ENCODE measurements at regions not wholly inside any gene's neighbourhood (a gene's known extent, or its start where the extent isn't known, plus 50 kb on each side); places are given as distances from the start of the nearest gene placed in this dataset.
A peak's percentile ranks its signal among the peaks of the same experiment; 100 is the strongest.

DNA sequence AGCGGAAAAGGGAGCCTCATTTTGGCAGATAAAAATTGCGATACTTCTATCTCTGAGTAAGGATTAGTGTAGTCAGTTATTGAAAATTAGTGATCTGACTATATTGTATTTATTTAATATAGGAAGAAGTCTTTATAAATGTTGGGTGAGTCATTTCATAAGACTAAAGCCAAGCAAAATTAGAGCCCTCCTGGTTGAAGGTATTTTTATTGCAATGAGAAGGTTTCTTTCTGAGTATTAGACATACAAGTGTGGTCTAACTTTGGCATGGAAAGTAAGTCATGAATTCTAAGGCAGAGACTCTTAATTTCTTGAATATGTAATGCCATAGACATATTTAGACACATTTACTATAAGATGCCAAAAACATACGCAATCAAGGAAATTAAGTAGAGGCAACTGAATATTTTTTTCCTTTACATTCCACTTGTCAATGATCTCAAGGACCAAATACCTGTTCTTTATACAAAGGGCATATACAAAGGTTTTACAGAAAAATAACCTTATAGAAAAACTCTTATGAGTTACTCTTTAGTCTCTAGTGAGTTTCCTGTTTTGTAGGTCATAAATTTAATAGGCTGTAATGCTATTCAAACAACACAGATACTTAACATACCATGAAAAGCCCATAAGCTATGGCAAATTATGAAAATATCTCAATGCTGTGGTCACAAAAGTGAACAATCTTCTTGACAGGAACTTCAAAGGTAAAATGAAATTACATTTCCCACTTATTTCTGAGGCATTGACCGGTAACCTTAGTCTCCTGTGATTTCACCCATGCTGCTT lies 156.6 kb upstream of the BTG1 start:
- Histone ChIP-seq H3K9me3 (ENCODE audit: control insufficient read depth in 1 of 2, low read length in 2 of 2) (no peaks in the 10 kb centered on the region), H3K27me3 (ENCODE audit: insufficient read depth, low read length) (no peaks in the 10 kb centered on the region), H3K27ac (ENCODE audit: low read depth, low read length) (no peak overlapping the region), H3K36me3 (ENCODE audit: insufficient read depth, low read length) (no peaks in the 10 kb centered on the region), H3K4me1 (ENCODE audit: insufficient read depth, low read length) (peaks cover 24% of the 10 kb centered on the region), H3K4me3 (ENCODE audit: low read length in 2 of 2) (no peak overlapping the region)
- ChIA-PET CTCF (ENCODE audit: partially characterized antibody) (no interaction called here), POLR2A (ENCODE audit: partially characterized antibody) (no interaction called here)
- Mint-ChIP-seq H3K36me3 (peaks cover 0 to 9% of the 10 kb centered on the region in 2 donors), H3K9me3 (peaks cover 0 to 6% (median under 1%) of the 10 kb centered on the region in 8 donors), H3K4me3 (no peak overlapping the region), H3K27ac (no peak overlapping the region), H3K4me1 (peaks cover 5 to 16% (median 11%) of the 10 kb centered on the region in 4 donors), H3K27me3 (no peaks in the 10 kb centered on the region)
- intact Hi-C loops (cut with micrococcal nuclease): no loop called here
- DNase-seq: no peak

DNA sequence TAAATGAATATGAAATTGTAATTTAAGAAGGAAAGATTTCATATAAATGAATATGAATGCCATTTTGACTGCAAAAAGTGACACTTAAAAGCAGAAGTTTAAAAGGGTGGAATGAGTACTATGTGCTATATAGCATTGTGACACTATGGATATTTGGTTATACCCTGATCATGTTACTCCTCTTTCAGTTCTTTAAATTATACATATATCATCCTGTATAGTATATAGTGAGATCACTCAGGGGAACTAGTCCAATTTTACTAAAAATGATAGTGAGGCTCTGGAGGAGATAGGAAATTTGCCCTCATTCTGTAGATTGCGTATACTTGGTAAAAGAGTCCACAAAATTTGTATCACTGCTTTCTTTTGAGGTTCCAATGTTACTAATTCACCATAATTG lies 155.7 kb upstream of the BTG1 start:
- no peak for DNase-seq

DNA sequence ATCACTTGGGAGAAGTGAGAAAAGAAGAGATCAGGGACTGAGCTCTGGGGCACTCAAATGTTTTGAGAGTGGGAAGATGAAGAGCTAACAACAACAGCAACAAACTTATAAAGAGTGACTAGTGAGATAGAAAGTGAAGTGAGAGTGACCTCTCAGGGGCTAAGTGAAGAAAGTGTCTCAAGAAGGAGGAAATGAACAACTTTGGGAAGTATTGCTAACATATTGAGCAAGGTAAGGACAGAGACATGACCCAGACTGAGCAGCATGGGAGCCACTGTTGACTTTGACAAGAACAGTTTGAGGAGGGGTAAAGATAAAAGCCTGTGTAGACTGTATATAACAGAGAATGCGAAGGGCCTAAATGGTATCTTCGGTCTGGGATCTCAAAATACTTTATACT lies 155.1 kb upstream of the BTG1 start:
- Mint-ChIP-seq H3K9me3 (peaks cover 0 to 2% (median 0%) of the 10 kb centered on the region in 8 donors), H3K36me3 (peaks cover 0 to 4% of the 10 kb centered on the region in 2 donors), H3K4me1 (peaks cover 12 to 25% (median 19%) of the 10 kb centered on the region in 4 donors), H3K4me3 (no peak overlapping the region), H3K27me3 (no peaks in the 10 kb centered on the region), H3K27ac (no peak overlapping the region)
- ChIA-PET POLR2A (ENCODE audit: partially characterized antibody) (no interaction called here), CTCF (ENCODE audit: partially characterized antibody) (no interaction called here)
- no peak for DNase-seq
- Histone ChIP-seq H3K27ac (ENCODE audit: low read depth, low read length) (no peak overlapping the region), H3K9me3 (ENCODE audit: control insufficient read depth in 1 of 2, low read length in 2 of 2) (no peaks in the 10 kb centered on the region), H3K27me3 (ENCODE audit: insufficient read depth, low read length) (no peaks in the 10 kb centered on the region), H3K4me3 (ENCODE audit: low read length in 2 of 2) (no peak overlapping the region), H3K4me1 (ENCODE audit: insufficient read depth, low read length) (peaks cover 31% of the 10 kb centered on the region), H3K36me3 (ENCODE audit: insufficient read depth, low read length) (no peaks in the 10 kb centered on the region)
- intact Hi-C loops (cut with micrococcal nuclease): no loop called here

More for the DNA sequence above, 155.7 kb upstream of the BTG1 start:
- H3K4me1 ChIP-seq (ENCODE audit: insufficient read depth, low read length): peaks cover 29% of the 10 kb centered on the region
- no peak overlapping the region for H3K27ac ChIP-seq (ENCODE audit: low read depth, low read length)
- no peak overlapping the region for H3K4me3 ChIP-seq (ENCODE audit: low read length in 2 of 2)
- ChIA-PET CTCF (ENCODE audit: partially characterized antibody) (no interaction called here), POLR2A (ENCODE audit: partially characterized antibody) (no interaction called here)
- Mint-ChIP-seq H3K4me1 (peaks cover 6 to 21% (median 14%) of the 10 kb centered on the region in 4 donors), H3K4me3 (no peak overlapping the region), H3K27ac (no peak overlapping the region), H3K9me3 (peaks cover 0 to 5% (median 0%) of the 10 kb centered on the region in 8 donors), H3K27me3 (no peaks in the 10 kb centered on the region), H3K36me3 (peaks cover 0 to 4% of the 10 kb centered on the region in 2 donors)
- H3K27me3 ChIP-seq (ENCODE audit: insufficient read depth, low read length): no peaks in the 10 kb centered on the region
- intact Hi-C loops (cut with micrococcal nuclease): no loop called here
- no peaks in the 10 kb centered on the region for H3K36me3 ChIP-seq (ENCODE audit: insufficient read depth, low read length)
- no peaks in the 10 kb centered on the region for H3K9me3 ChIP-seq (ENCODE audit: control insufficient read depth in 1 of 2, low read length in 2 of 2)

GRCh38 chr12:92299744-92300143 lies 154.1 kb upstream of the BTG1 start:
- H3K4me3 ChIP-seq (ENCODE audit: low read length in 2 of 2): no peak overlapping the region
- Mint-ChIP-seq H3K36me3 (peaks cover 0 to 4% of the 10 kb centered on the region in 2 donors), H3K27me3 (no peaks in the 10 kb centered on the region), H3K4me1 (peaks cover 22 to 34% (median 28%) of the 10 kb centered on the region in 4 donors), H3K4me3 (no peak overlapping the region), H3K9me3 (peaks cover 0 to 2% (median 0%) of the 10 kb centered on the region in 8 donors), H3K27ac (no peak overlapping the region)
- H3K36me3 ChIP-seq (ENCODE audit: insufficient read depth, low read length): no peaks in the 10 kb centered on the region
- H3K9me3 ChIP-seq (ENCODE audit: control insufficient read depth in 1 of 2, low read length in 2 of 2): no peaks in the 10 kb centered on the region
- H3K27me3 ChIP-seq (ENCODE audit: insufficient read depth, low read length): no peaks in the 10 kb centered on the region
- H3K4me1 ChIP-seq (ENCODE audit: insufficient read depth, low read length): peaks cover 40% of the 10 kb centered on the region
- no peak overlapping the region for H3K27ac ChIP-seq (ENCODE audit: low read depth, low read length)
- no peak for DNase-seq
- intact Hi-C loops (cut with micrococcal nuclease): loop anchor here (2.0 to 5.0 kb wide), 3 partner anchors 37 to 99 kb away; no protein-coding TSS in a partner anchor
- ChIA-PET CTCF (ENCODE audit: partially characterized antibody) (interaction anchor here (0.5 kb wide), 1 partner anchor 866 kb away, joined by 3 read pairs; no protein-coding TSS in a partner anchor), POLR2A (ENCODE audit: partially characterized antibody) (interaction anchor here (2.8 to 3.5 kb wide), 2 partner anchors 99 to 156 kb away, joined by 14 to 47 read pairs; partner anchors contain the start of gene BTG1)

DNA sequence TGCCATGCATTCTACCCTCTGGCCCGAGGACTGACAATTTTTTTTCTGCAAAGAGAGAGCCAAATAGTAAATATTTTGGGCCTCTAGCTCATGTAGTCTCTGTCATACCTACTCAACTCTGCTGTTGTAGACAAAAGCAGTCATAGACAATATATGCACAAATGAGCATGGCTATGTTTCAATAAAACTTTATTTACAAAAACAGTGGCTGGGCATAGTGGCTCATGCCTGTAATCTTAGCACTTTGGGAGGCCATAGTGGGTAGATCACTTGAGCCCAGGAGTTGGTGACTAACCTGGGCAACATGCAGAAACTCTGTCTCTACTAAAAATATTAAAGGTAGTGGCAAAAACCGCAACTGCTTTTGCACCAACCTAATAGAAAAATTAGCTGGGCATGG lies 153.7 kb upstream of the BTG1 start:
- Mint-ChIP-seq H3K36me3 (peaks cover 0 to 4% of the 10 kb centered on the region in 2 donors), H3K9me3 (peaks cover 0 to 2% (median 0%) of the 10 kb centered on the region in 8 donors), H3K27ac (no peak overlapping the region), H3K4me1 (peaks cover 26 to 37% (median 30%) of the 10 kb centered on the region in 4 donors), H3K27me3 (no peaks in the 10 kb centered on the region), H3K4me3 (no peak overlapping the region)
- H3K4me3 ChIP-seq (ENCODE audit: low read length in 2 of 2): no peak overlapping the region
- H3K4me1 ChIP-seq (ENCODE audit: insufficient read depth, low read length): peaks cover 40% of the 10 kb centered on the region
- POLR2A ChIA-PET (ENCODE audit: partially characterized antibody): interaction anchor here (0.6 to 3.5 kb wide), 7 partner anchors 18 to 187 kb away, joined by 3 to 47 read pairs (median 4); partner anchors contain the start of gene BTG1
- no peaks in the 10 kb centered on the region for H3K27me3 ChIP-seq (ENCODE audit: insufficient read depth, low read length)
- intact Hi-C loops (cut with micrococcal nuclease): loop anchor here (2.0 to 5.0 kb wide), 3 partner anchors 37 to 99 kb away; no protein-coding TSS in a partner anchor
- no peaks in the 10 kb centered on the region for H3K36me3 ChIP-seq (ENCODE audit: insufficient read depth, low read length)
- no peak for DNase-seq
- H3K9me3 ChIP-seq (ENCODE audit: control insufficient read depth in 1 of 2, low read length in 2 of 2): no peaks in the 10 kb centered on the region
- CTCF ChIA-PET (ENCODE audit: partially characterized antibody): interaction anchor here (0.5 to 0.6 kb wide), 2 partner anchors 108 to 865 kb away, joined by 3 read pairs; no protein-coding TSS in a partner anchor
- no peak overlapping the region for H3K27ac ChIP-seq (ENCODE audit: low read depth, low read length)

DNA sequence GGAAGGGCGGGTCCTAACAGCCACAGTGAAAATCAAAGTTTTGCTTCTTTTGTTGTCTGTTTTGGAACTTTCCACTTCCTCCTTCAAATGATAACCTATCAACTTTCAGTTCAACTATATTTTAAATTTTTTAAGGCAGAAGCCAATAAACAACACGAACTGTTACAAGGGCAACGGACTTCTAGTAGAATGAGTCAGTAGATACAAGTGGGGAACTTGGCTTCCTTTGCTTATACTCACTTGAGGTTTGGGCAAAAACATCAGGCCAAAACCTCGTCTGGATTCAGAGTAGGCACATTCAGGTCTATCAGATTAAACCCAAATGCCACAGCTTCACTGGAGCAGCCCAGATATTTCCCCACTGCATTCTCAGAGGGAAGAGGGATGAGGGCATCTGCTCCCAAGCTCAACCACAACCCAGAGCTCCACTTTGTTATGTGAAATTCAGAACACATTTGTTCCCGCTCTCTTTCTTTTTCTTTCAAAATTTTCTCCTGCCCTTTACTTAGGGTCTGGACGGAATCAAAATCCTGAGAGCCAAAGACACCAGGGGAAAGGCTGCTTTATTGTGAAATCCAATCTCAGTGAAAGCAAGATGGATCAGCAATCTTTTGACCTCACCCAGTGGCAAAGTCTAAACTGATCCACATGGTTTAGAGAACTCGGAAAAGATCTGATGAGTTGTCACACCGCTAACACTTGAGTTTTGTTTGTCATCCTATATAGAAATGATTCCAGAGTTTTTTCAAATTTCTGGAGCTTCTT lies 152.5 kb upstream of the BTG1 start:
- H3K4me3 Mint-ChIP-seq: peak overlapping the region; percentile 28 to 78 (median 72)
- peaks cover 21 to 33% (median 28%) of the 10 kb centered on the region in 4 donors for H3K4me1 Mint-ChIP-seq
- no peaks in the 10 kb centered on the region for H3K36me3 Mint-ChIP-seq
- no peaks in the 10 kb centered on the region for H3K27me3 ChIP-seq (ENCODE audit: insufficient read depth, low read length)
- peak in 4 of 5 donors; percentile 33 to 49 (median 46) for DNase-seq
- no peak overlapping the region for H3K4me3 ChIP-seq (ENCODE audit: low read length in 2 of 2)
- ChIA-PET POLR2A (ENCODE audit: partially characterized antibody) (interaction anchor here (0.9 to 3.5 kb wide), 11 partner anchors 15 to 207 kb away, joined by 3 to 47 read pairs (median 5); partner anchors contain the start of gene BTG1), CTCF (ENCODE audit: partially characterized antibody) (interaction anchor here (0.9 to 1.4 kb wide), 3 partner anchors 152 to 487 kb away, joined by 3 read pairs; partner anchors contain the start of gene BTG1)
- H3K4me1 ChIP-seq (ENCODE audit: insufficient read depth, low read length): peaks cover 40% of the 10 kb centered on the region
- H3K36me3 ChIP-seq (ENCODE audit: insufficient read depth, low read length): no peaks in the 10 kb centered on the region
- H3K9me3 Mint-ChIP-seq: peaks cover 0 to 2% (median 0%) of the 10 kb centered on the region in 8 donors
- intact Hi-C loops (cut with micrococcal nuclease): loop anchor here (1.0 to 5.0 kb wide), 5 partner anchors 36 to 151 kb away; no protein-coding TSS in a partner anchor
- H3K27me3 Mint-ChIP-seq: no peaks in the 10 kb centered on the region
- H3K9me3 ChIP-seq (ENCODE audit: control insufficient read depth in 1 of 2, low read length in 2 of 2): no peaks in the 10 kb centered on the region
- peak overlapping the region in 5 of 7 donors; percentile 76 to 93 (median 93) for H3K27ac Mint-ChIP-seq
- H3K27ac ChIP-seq (ENCODE audit: low read depth, low read length): no peak overlapping the region
